SK-MEL-5 (cell line): ENCODE measurements at regions not wholly inside any gene's neighbourhood (a gene's known extent, or its start where the extent isn't known, plus 50 kb on each side); places are given as distances from the start of the nearest gene placed in this dataset.

ENCODE experiments used
- DNase-seq: peaks from one replicate; pipeline ENCODE4 v3.0.0-alpha.2; 2016; ENCODE audit warnings: low read depth, low spot score
- in situ Hi-C: cut with HindIII; loops from 2 replicates; pipeline ENCODE4 v1.10.0; 2016; ENCODE audit warnings: low sequenced_read_pairs, high pct_unique_total_duplicates, low pct_unique_long_range_greater_than_20kb

DNA sequence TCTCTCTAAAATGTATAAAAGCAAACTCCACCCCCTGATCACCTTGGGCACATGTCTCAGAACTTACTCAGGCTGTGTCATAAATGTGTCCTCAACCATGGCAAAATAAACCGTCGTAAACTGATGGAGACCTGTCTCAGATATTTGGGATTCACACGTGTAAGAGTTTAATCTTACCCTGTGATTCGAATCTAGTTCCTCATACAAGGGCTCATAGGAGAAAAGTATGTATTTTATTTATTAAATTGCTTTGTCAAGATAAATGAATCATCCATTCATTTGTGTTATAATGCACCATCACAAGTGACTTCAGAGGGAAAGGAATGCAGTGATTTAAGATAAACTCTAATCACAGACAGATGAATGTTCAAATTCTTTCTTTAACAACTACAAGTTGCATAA is 712.5 kb upstream of the LRATD1 start:
- no peak for DNase-seq
- in situ Hi-C loops, result no loop called here

DNA sequence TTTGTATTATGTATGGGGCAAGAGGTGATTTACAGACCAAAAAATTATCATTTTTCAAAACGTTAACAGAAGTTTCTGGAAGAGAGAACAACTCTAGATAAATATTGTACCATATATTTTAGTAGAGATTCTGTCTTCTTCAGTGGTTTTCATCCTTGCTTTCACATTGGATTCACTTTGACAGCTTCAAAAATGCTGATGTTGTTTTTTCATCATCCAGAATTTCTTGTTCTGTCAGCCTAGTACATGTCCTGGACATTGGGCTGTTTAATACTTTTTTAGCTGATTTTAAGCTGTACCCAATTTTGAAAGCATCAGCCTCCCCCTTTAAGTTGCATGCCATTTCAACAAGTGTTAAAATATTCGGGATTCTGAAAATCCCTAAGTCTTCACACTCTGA is 711.3 kb upstream of the LRATD1 start:
- in situ Hi-C loops, result no loop called here
- DNase-seq, result no peak

DNA sequence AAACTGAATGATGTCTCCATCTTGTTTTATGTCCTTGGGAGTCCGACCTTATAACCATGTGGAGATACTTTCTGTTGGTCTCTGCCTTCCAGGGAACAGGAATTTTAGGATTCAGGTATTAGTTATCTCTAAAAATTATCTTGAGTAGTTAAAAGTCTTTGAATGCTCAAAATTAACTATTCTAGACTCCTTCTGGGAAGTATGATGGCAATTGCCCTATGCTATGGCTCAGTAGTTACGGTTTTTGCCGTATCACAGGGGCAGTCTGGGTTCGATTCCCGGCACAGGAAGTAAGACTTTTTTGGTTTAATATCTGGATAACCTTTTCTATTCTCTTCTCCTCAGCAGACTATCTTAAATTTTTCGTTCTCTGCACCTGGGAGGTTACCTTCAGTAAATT is 708.7 kb upstream of the LRATD1 start:
- in situ Hi-C loops, result no loop called here
- no peak for DNase-seq

GRCh38 chr2:13942111-13942510 is 690.4 kb upstream of the LRATD1 start:
- in situ Hi-C loops, result no loop called here
- no peak for DNase-seq

GRCh38 chr2:13950761-13951160 is 681.8 kb upstream of the LRATD1 start:
- DNase-seq, result no peak
- in situ Hi-C loops, result no loop called here

GRCh38 chr2:13968811-13969210 is 663.7 kb upstream of the LRATD1 start:
- in situ Hi-C loops, result no loop called here
- DNase-seq, result peak; percentile 36

DNA sequence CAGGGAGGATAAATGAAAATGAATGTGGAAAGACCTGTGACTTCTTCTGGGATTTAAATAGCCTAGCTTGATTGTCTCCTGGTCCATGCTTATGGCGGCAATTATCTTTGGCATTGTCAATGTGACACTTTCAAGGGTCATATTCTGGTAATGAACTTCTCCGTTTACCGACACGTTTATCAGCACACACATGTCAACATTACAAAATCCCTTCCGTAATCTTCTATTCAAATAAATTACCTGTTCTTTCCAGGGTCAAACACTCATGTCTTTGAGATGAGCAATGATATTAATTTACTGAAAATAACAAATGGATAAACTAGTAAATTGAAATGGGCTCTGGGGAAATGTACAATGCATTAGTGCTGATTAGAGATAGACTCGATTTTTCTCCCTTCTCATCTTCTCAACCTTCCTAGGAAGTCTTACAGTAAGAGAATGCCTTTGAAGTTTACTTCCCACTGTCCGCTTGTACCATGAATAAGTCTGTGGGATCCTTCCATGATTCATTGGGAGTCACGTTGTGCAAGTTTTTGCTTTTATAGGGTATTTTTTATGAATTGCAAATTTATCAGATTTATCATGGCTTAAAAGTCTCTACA is 646.3 kb upstream of the LRATD1 start:
- in situ Hi-C loops, result no loop called here
- no peak for DNase-seq

DNA sequence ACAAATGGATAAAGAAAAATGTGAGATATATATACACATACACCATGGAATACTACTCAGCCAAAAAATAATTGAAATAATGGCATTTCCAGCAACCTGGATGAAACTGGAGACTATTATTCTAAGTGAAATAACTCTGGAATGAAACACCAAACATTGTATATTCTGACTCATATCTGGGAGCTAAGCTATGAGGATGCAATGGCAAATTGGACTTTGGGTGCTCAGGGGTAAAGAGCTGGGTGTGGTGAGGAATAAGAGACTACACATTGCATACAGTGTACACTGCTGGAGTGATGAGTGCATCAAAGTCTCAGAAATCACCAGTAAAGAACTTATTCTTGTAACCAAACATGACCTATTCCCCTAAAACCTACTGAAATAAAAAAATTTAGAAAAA is 636.0 kb upstream of the LRATD1 start:
- no peak for DNase-seq
- in situ Hi-C loops, result no loop called here

- in situ Hi-C loops, result no loop called here
Measured at GRCh38 chr2:14011190-14011589, 621.3 kb upstream of the LRATD1 start.

GRCh38 chr2:14015113-14015630 is 617.3 kb upstream of the LRATD1 start:
- DNase-seq, result no peak
- in situ Hi-C loops, result no loop called here

More at GRCh38 chr2:14011190-14011589, 621.3 kb upstream of the LRATD1 start:
- DNase-seq, result no peak

GRCh38 chr2:14016289-14016955 is 616.1 kb upstream of the LRATD1 start:
- DNase-seq, result peak; percentile 34
- in situ Hi-C loops, result no loop called here

- in situ Hi-C loops, result no loop called here
- no peak for DNase-seq
Measured at GRCh38 chr2:14018620-14019019, 613.9 kb upstream of the LRATD1 start.

GRCh38 chr2:14023558-14023957 is 609.0 kb upstream of the LRATD1 start:
- in situ Hi-C loops, result no loop called here
- no peak for DNase-seq

DNA sequence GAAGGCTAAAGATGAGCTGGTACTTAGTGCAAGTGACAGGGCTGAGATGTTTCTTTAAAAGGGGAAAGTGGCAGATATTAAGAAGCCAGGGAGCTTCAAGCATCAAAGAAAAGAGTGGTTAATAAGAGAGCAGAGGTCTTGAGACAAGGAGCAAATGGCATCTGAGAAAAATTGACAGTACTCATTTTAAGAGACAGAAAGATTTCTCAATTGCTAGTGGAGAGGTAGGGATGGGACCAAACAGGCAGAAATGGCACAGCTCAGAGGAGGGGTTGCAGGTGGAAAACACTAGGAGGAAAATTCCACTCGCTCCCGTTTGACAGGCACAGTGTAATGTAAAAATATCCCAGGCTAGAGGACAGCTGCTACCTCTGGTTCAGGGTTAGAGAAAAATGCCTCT is 593.4 kb upstream of the LRATD1 start:
- in situ Hi-C loops, result no loop called here
- DNase-seq, result no peak

GRCh38 chr2:14047491-14047890 is 585.0 kb upstream of the LRATD1 start:
- no peak for DNase-seq
- in situ Hi-C loops, result no loop called here

DNA sequence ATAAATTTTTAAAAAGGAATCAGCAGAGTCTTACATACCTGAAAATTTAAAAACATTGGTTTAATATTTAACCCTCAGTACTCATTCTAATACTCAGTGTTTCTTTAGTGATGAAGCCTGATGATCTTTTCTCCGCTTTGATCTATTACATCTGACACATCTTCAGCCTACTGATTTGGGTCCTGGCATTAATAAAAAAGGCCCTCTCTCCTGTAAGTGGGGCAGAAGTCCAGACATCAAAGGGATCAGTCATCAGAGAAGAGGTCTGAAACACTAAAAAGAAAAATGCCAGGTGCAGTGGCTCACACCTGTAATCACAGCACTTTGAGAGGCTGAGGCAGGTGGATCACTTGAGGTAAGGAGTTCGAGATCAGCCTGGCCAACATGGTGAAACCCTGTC is 581.1 kb upstream of the LRATD1 start:
- DNase-seq, result no peak
- in situ Hi-C loops, result no loop called here

DNA sequence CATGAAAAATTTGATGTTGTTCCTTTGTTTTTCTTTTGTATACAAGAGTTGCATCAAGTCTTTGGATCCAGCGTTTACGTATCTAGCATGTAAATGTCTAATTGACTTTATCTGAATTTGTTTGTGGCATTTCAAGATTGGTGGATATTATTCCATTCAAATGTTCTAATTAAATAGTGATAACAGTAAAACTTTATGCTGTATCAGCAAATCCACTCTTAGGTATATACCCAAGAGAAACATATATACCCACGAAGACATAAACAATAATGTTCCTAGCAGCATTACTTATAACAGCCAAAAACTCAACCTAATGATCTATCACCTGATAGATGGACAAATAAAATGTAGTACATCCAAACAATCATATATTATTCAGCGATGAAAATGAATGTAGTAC is 579.4 kb upstream of the LRATD1 start:
- DNase-seq, result no peak
- in situ Hi-C loops, result no loop called here

DNA sequence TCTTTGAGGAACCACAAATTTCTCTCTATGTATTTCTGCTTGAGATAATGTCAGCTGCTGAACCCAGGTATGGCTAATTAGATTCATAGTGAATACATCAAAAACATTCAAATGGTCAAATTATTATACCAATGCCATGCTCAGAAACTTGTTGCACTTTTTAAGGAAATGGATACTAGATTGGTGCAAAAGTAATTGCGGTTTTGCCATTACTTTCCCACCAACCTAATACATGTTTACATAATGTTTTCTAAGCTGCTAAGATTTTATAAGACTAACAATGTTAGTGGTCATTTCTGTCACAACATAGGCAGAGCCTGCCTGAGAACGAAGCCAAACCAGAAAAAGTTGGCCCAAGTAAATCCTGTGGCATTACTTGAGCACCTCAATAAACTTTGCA is 568.2 kb upstream of the LRATD1 start:
- in situ Hi-C loops, result no loop called here
- DNase-seq, result no peak

- DNase-seq, result no peak
- in situ Hi-C loops, result no loop called here
Measured at GRCh38 chr2:14072338-14072737, 560.2 kb upstream of the LRATD1 start.
